HCT116 (cell line): ENCODE measurements at regions not wholly inside any gene's neighbourhood (a gene's known extent, or its start where the extent isn't known, plus 50 kb on each side); places are given as distances from the start of the nearest gene placed in this dataset.

ENCODE experiments used
- ATAC-seq: fragments of 200-7000 bp; cut with Tn5 transposase; 2 replicates; pipeline ENCODE4 v1.9.1; 2020; ENCODE audit warnings: mild to moderate bottlenecking, moderate library complexity
- BruUV-seq: library from RNA; stranded (reverse); fragments of 400-500 nt; replicated peaks from 2 replicates; lab custom pipeline; 2021; lab: Mats Ljungman, UMichigan
- CTCF ChIA-PET: fragments of 300-600 bp; sonication (Branson Sonifier 250); formaldehyde crosslinking; loops from one replicate; lab custom pipeline; 2021; ENCODE audit warnings: antibody characterized with exemption; lab: Charles Lee
- POLR2A ChIA-PET: fragments of 300-600, 350-600 bp; sonication (Branson Sonifier 250); formaldehyde crosslinking; loops from one replicate; lab custom pipeline; 2021; ENCODE audit warnings: antibody characterized with exemption; lab: Charles Lee
- RAD21 ChIA-PET, 2 experiments: fragments of 300-600 bp; sonication (Branson Sonifier 250); formaldehyde crosslinking; loops; one replicate each; lab custom pipeline; 2023; ENCODE audit warnings: low total read pairs in 2 of 2; ENCODE audit not compliant: uncharacterized antibody in 2 of 2, unreplicated experiment in 2 of 2, low non-redundant PET in 1 of 2; lab: Charles Lee
- DNase-seq: peaks from one replicate; pipeline ENCODE4 v3.0.0-alpha.2; 2010; ENCODE audit warnings: low read depth, low spot score
- H2AFZ ChIP-seq: fragments of 200-600 bp; shearing (Covaris generic), sonication (generic); 2 replicates; pipeline ENCODE4 v1.6.1; 2017; ENCODE audit warnings: low read depth, mixed run types, mixed read lengths, antibody characterized with exemption, low read length; ENCODE audit not compliant: poor library complexity, severe bottlenecking
- H3K27ac ChIP-seq: 2 replicates; pipeline ENCODE4 v1.5.1; 2012; ENCODE audit warnings: low read depth, low read length
- H3K27me3 ChIP-seq: fragments of 200-600 bp; sonication (generic); 2 replicates; pipeline ENCODE4 v1.6.1; 2016; ENCODE audit warnings: mixed run types, low read length, mixed read lengths; ENCODE audit not compliant: insufficient read depth
- H3K36me3 ChIP-seq, 2 experiments: fragments of 200-500 bp in 1 of 2; fragments of 200-600 bp in 1 of 2; sonication (Bioruptor generic) in 1 of 2; sonication (generic) in 1 of 2; 2 replicates each; pipeline versions ENCODE4 v1.5.1 to v1.6.1; 2014 to 2016; ENCODE audit warnings: low read length in 2 of 2, inconsistent platforms in 1 of 2, mixed read lengths in 1 of 2, mixed run types in 1 of 2; ENCODE audit not compliant: insufficient read depth in 2 of 2, control insufficient read depth in 1 of 2
- H3K4me1 ChIP-seq, 2 experiments: fragments of 200-600 bp in 1 of 2; sonication (generic) in 1 of 2; 2 replicates each; pipeline versions ENCODE4 v1.5.1 to v1.6.1; 2012 to 2017; ENCODE audit warnings: low read length in 2 of 2, inconsistent platforms in 1 of 2, mild to moderate bottlenecking in 1 of 2, mixed read lengths in 1 of 2, mixed run types in 1 of 2, moderate library complexity in 1 of 2; ENCODE audit not compliant: insufficient read depth in 2 of 2, control insufficient read depth in 1 of 2
- H3K4me2 ChIP-seq: fragments of 200-600 bp; sonication (generic); 2 replicates; pipeline ENCODE4 v1.6.1; 2017; ENCODE audit warnings: mixed run types, low read length, mixed read lengths
- H3K4me3 ChIP-seq, 2 experiments: fragments of 200-600 bp in 1 of 2; sonication (generic) in 1 of 2; replicated peaks in 1 of 2; 2 replicates each; pipeline ENCODE4 v1.5.1; 2011 to 2016; ENCODE audit warnings: low read length in 2 of 2, control low read depth in 1 of 2, low read depth in 1 of 2, mild to moderate bottlenecking in 1 of 2, mixed read lengths in 1 of 2, mixed run types in 1 of 2
- H3K79me2 ChIP-seq: fragments of 200-600 bp; sonication (generic); 2 replicates; pipeline ENCODE4 v1.6.1; 2017; ENCODE audit warnings: mild to moderate bottlenecking, mixed run types, low read length, moderate library complexity, mixed read lengths; ENCODE audit not compliant: insufficient read depth
- H3K9ac ChIP-seq: fragments of 200-600 bp; sonication (generic); 2 replicates; pipeline ENCODE4 v1.6.1; 2016; ENCODE audit warnings: low read length, mixed read lengths
- H3K9me2 ChIP-seq: fragments of 200-600 bp; sonication (generic), shearing (Covaris generic); 2 replicates; pipeline ENCODE4 v1.6.1; 2017; ENCODE audit warnings: mixed run types, mild to moderate bottlenecking, moderate library complexity; ENCODE audit not compliant: insufficient read depth
- H3K9me3 ChIP-seq, 2 experiments: fragments of 200-500 bp in 1 of 2; fragments of 200-600 bp in 1 of 2; sonication (Bioruptor generic) in 1 of 2; sonication (generic) in 1 of 2; 2 replicates each; pipeline ENCODE4 v1.6.1; 2014 to 2017; ENCODE audit warnings: low read length in 2 of 2, mixed read lengths in 2 of 2, inconsistent platforms in 1 of 2, low read depth in 1 of 2, mild to moderate bottlenecking in 1 of 2, mixed run types in 1 of 2, moderate library complexity in 1 of 2; ENCODE audit not compliant: control insufficient read depth in 1 of 2, insufficient read depth in 1 of 2
- H4K20me1 ChIP-seq: fragments of 200-600 bp; sonication (generic), shearing (Covaris generic); 2 replicates; pipeline ENCODE4 v1.6.1; 2017; ENCODE audit warnings: mixed run types, mild to moderate bottlenecking, moderate library complexity; ENCODE audit not compliant: insufficient read depth
- CBX3 ChIP-seq: IDR thresholded peaks from 2 replicates; pipeline ENCODE4 v1.6.1; 2012; ENCODE audit warnings: low read depth
- EGR1 ChIP-seq: IDR thresholded peaks from 2 replicates; pipeline ENCODE4 v1.6.1; 2012; ENCODE audit warnings: low read depth
- ELF1 ChIP-seq: IDR thresholded peaks from 2 replicates; pipeline ENCODE4 v1.6.1; 2012; ENCODE audit warnings: low read depth, borderline replicate concordance
- EZH2 ChIP-seq: fragments of 200-600 bp; sonication (generic); IDR thresholded peaks from 2 replicates; pipeline ENCODE4 v1.6.1; 2017; ENCODE audit warnings: antibody characterized with exemption, mixed run types
- EZH2phosphoT487 ChIP-seq: fragments of 200-600 bp; IDR thresholded peaks from 2 replicates; pipeline ENCODE4 v1.6.1; 2018; ENCODE audit warnings: antibody characterized with exemption, borderline replicate concordance
- FOSL1 ChIP-seq: IDR thresholded peaks from 2 replicates; pipeline ENCODE4 v1.6.1; 2012; ENCODE audit warnings: low read depth
- JUND ChIP-seq: IDR thresholded peaks from 2 replicates; pipeline ENCODE4 v1.6.1; 2012
- POLR2A ChIP-seq: IDR thresholded peaks from 2 replicates; pipeline ENCODE4 v1.7.0; 2011; ENCODE audit warnings: borderline replicate concordance; ENCODE audit not compliant: insufficient read depth, insufficient read length; ENCODE audit errors: extremely low read depth
- POLR2AphosphoS5 ChIP-seq: IDR thresholded peaks from 2 replicates; pipeline ENCODE4 v1.6.1; 2011; ENCODE audit warnings: mild to moderate bottlenecking, low read depth, low read length, moderate library complexity
- RAD21 ChIP-seq: IDR thresholded peaks from 2 replicates; pipeline ENCODE4 v1.6.1; 2012; ENCODE audit warnings: low read depth, mild to moderate bottlenecking
- REST ChIP-seq: IDR thresholded peaks from 2 replicates; pipeline ENCODE4 v1.6.1; 2012; ENCODE audit warnings: low read depth
- SP1 ChIP-seq: IDR thresholded peaks from 2 replicates; pipeline ENCODE4 v1.6.1; 2012; ENCODE audit warnings: low read depth
- SRF ChIP-seq: IDR thresholded peaks from 2 replicates; pipeline ENCODE4 v1.6.1; 2012; ENCODE audit warnings: low read depth
- TCF7L2 ChIP-seq: IDR thresholded peaks from 2 replicates; pipeline ENCODE4 v1.7.0; 2011; ENCODE audit warnings: borderline replicate concordance, inconsistent platforms; ENCODE audit not compliant: insufficient read depth, insufficient read length; ENCODE audit errors: extremely low read depth
- YY1 ChIP-seq: IDR thresholded peaks from 2 replicates; pipeline ENCODE4 v1.6.1; 2011; ENCODE audit warnings: low read length, low read depth, moderate library complexity, mild to moderate bottlenecking; ENCODE audit not compliant: insufficient replicate concordance; ENCODE audit errors: extremely low read depth
- ZFX ChIP-seq: fragments of 450-650 bp; IDR thresholded peaks from 2 replicates; pipeline ENCODE4 v1.6.1; 2017
- ZNF274 ChIP-seq: fragments of 200-500 bp; sonication (Bioruptor generic); IDR thresholded peaks from 2 replicates; pipeline ENCODE4 v1.6.1; 2014; ENCODE audit warnings: mild to moderate bottlenecking, low read depth, low read length, inconsistent platforms
- intact Hi-C: fragments of 100-400 bp; cut with micrococcal nuclease; formaldehyde crosslinking; loops from 2 replicates; pipeline ENCODE4 v1.10.0; 2022
- TF ChIP-seq, protein P1 (sequence below): IDR thresholded peaks from 2 replicates; pipeline ENCODE4 v1.6.1; 2012
- TF ChIP-seq, protein P2 (sequence below), 3 experiments: fragments of 200-600 bp in 1 of 3; sonication (generic) in 1 of 3; IDR thresholded peaks in 2 of 3; conservative IDR thresholded peaks in 1 of 3; 2 replicates each; pipeline ENCODE4 v1.5.1; 2012 to 2017; ENCODE audit warnings: low read depth in 2 of 3, low read length in 2 of 3, antibody characterized with exemption in 1 of 3, borderline replicate concordance in 1 of 3, control low read depth in 1 of 3, mild to moderate bottlenecking in 1 of 3, mixed read lengths in 1 of 3, mixed run types in 1 of 3, moderate library complexity in 1 of 3; ENCODE audit not compliant: insufficient read depth in 1 of 3

GRCh38 chr3:82085356-82085755 is 323.9 kb upstream of the GBE1 start:
- BruUV-seq: no TSS peak
- Histone ChIP-seq H3K4me3 (no peak overlapping the region), H3K9me2 (no peaks in the 10 kb centered on the region), H3K27ac (no peak overlapping the region), H3K36me3 (no peaks in the 10 kb centered on the region), H2AFZ (no peak overlapping the region), H3K9ac (no peak overlapping the region), H3K27me3 (no peaks in the 10 kb centered on the region), H3K4me1 (peaks cover 3 to 8% of the 10 kb centered on the region in 2 experiments; a peak in 3 of 4 replicates), H3K9me3 (no peaks in the 10 kb centered on the region), H4K20me1 (no peaks in the 10 kb centered on the region), H3K4me2 (no peak overlapping the region), H3K79me2 (no peaks in the 10 kb centered on the region)
- RAD21 ChIA-PET: no interaction called here
- TF ChIP-seq EGR1: no peak
- TF ChIP-seq RAD21: no peak
- TF ChIP-seq POLR2A: no peak
- no peak for TF ChIP-seq ELF1
- TF ChIP-seq SP1: no peak
- TF ChIP-seq ZNF274: no peak
- TF ChIP-seq, protein P1, sequence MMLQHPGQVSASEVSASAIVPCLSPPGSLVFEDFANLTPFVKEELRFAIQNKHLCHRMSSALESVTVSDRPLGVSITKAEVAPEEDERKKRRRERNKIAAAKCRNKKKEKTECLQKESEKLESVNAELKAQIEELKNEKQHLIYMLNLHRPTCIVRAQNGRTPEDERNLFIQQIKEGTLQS: no peak
- TF ChIP-seq CBX3: no peak
- no peak for TF ChIP-seq YY1
- no peak for TF ChIP-seq POLR2AphosphoS5
- TF ChIP-seq SRF: no peak
- TF ChIP-seq, protein P2, sequence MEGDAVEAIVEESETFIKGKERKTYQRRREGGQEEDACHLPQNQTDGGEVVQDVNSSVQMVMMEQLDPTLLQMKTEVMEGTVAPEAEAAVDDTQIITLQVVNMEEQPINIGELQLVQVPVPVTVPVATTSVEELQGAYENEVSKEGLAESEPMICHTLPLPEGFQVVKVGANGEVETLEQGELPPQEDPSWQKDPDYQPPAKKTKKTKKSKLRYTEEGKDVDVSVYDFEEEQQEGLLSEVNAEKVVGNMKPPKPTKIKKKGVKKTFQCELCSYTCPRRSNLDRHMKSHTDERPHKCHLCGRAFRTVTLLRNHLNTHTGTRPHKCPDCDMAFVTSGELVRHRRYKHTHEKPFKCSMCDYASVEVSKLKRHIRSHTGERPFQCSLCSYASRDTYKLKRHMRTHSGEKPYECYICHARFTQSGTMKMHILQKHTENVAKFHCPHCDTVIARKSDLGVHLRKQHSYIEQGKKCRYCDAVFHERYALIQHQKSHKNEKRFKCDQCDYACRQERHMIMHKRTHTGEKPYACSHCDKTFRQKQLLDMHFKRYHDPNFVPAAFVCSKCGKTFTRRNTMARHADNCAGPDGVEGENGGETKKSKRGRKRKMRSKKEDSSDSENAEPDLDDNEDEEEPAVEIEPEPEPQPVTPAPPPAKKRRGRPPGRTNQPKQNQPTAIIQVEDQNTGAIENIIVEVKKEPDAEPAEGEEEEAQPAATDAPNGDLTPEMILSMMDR (IDR thresholded peaks at IDR 0.05 in 2 of 3, conservative IDR thresholded peaks at IDR 0.05 in 1 of 3; ENCODE audit: borderline replicate concordance in 1 of 3, insufficient read depth in 1 of 3, low read depth in 2 of 3, low read length in 2 of 3): no peak
- no peak for TF ChIP-seq TCF7L2
- no peak for TF ChIP-seq FOSL1
- no peak for TF ChIP-seq REST
- TF ChIP-seq JUND: no peak
- TF ChIP-seq EZH2phosphoT487: no peak
- TF ChIP-seq EZH2: no peak
- no peak for TF ChIP-seq ZFX
- POLR2A ChIA-PET: interaction anchor here (0.6 kb wide), 1 partner anchor 99 kb away, joined by 4 read pairs; no protein-coding TSS in a partner anchor
- DNase-seq (no peak), ATAC-seq (no peak)
- intact Hi-C loops: no loop called here
- CTCF ChIA-PET: no interaction called here
